Fibroblast of lung (primary cell): ENCODE measurements at regions not wholly inside any gene's neighbourhood (a gene's known extent, or its start where the extent isn't known, plus 50 kb on each side); places are given as distances from the start of the nearest gene placed in this dataset.

Experiments
- DNase-seq, 2 donors: peaks; one replicate each; pipeline versions ENCODE4 v3.0.0 to v3.0.0-alpha.2; 2010; ENCODE audit warnings: low read depth in 2 of 2
- H2AFZ ChIP-seq: 2 replicates; pipeline ENCODE4 v1.5.1; 2012; ENCODE audit warnings: low read length, control low read depth, inconsistent platforms
- H3K27ac ChIP-seq: 2 replicates; pipeline ENCODE4 v1.5.1; 2011; ENCODE audit warnings: low read length, control low read depth; ENCODE audit not compliant: insufficient read depth
- H3K27me3 ChIP-seq: 2 replicates; pipeline ENCODE4 v1.5.1; 2011; ENCODE audit warnings: mild to moderate bottlenecking, low read length; ENCODE audit not compliant: control insufficient read depth, insufficient read depth
- H3K36me3 ChIP-seq: 2 replicates; pipeline ENCODE4 v1.5.1; 2011; ENCODE audit warnings: low read length; ENCODE audit not compliant: control insufficient read depth, insufficient read depth
- H3K4me1 ChIP-seq: 2 replicates; pipeline ENCODE4 v1.5.1; 2011; ENCODE audit warnings: low read length; ENCODE audit not compliant: control insufficient read depth, insufficient read depth; ENCODE audit errors: extremely low read depth
- H3K4me2 ChIP-seq: 2 replicates; pipeline ENCODE4 v1.5.1; 2011; ENCODE audit warnings: low read length, control low read depth; ENCODE audit not compliant: insufficient read depth; ENCODE audit errors: extremely low read depth
- H3K4me3 ChIP-seq, 4 experiments: fragments of 200-600 bp in 1 of 4; sonication (generic) in 1 of 4; replicated peaks in 1 of 4; 2 replicates each; pipeline ENCODE4 v1.5.1; 2011 to 2016; ENCODE audit warnings: low read length in 4 of 4, low read depth in 3 of 4, mild to moderate bottlenecking in 3 of 4, control low read depth in 2 of 4, inconsistent platforms in 1 of 4, mixed read lengths in 1 of 4; ENCODE audit not compliant: insufficient read depth in 1 of 4; ENCODE audit errors: control extremely low read depth in 1 of 4
- H3K79me2 ChIP-seq: 2 replicates; pipeline ENCODE4 v1.5.1; 2012; ENCODE audit warnings: mild to moderate bottlenecking, low read length, inconsistent platforms; ENCODE audit not compliant: control insufficient read depth, insufficient read depth
- H3K9ac ChIP-seq: 2 replicates; pipeline ENCODE4 v1.5.1; 2011; ENCODE audit warnings: mild to moderate bottlenecking, low read length, control low read depth; ENCODE audit not compliant: insufficient read depth
- H3K9me3 ChIP-seq: 2 replicates; pipeline ENCODE4 v1.5.1; 2012; ENCODE audit warnings: low read depth, low read length; ENCODE audit not compliant: control insufficient read depth, insufficient read depth
- H4K20me1 ChIP-seq: 2 replicates; pipeline ENCODE4 v1.5.1; 2011; ENCODE audit warnings: low read length; ENCODE audit not compliant: control insufficient read depth, insufficient read depth; ENCODE audit errors: extremely low read depth
- CTCF ChIP-seq, 2 donors: IDR thresholded peaks in 1 of 2; conservative IDR thresholded peaks in 1 of 2; 1 replicate in 1 of 2; 2 replicates in 1 of 2; pipeline ENCODE4 v1.5.1; 2011 to 2012; ENCODE audit warnings: low read length in 2 of 2, control low read depth in 1 of 2, inconsistent platforms in 1 of 2, low read depth in 1 of 2, mild to moderate bottlenecking in 1 of 2
- EZH2 ChIP-seq: IDR thresholded peaks from 2 replicates; pipeline ENCODE4 v1.5.1; 2012; ENCODE audit warnings: low read length, control low read depth, mild to moderate bottlenecking; ENCODE audit errors: missing control alignments

GRCh38 chr3:140848666-140849065 is 93.0 kb upstream of the SLC25A36 start:
- Histone ChIP-seq H2AFZ (no peak overlapping the region), H4K20me1 (no peaks in the 10 kb centered on the region), H3K4me2 (no peak overlapping the region), H3K79me2 (no peaks in the 10 kb centered on the region), H3K27me3 (no peaks in the 10 kb centered on the region), H3K27ac (no peak overlapping the region), H3K36me3 (no peaks in the 10 kb centered on the region), H3K9ac (no peak overlapping the region), H3K4me1 (no peaks in the 10 kb centered on the region), H3K4me3 (no peak overlapping the region), H3K9me3 (no peaks in the 10 kb centered on the region)
- TF ChIP-seq EZH2: no peak
- no peak for TF ChIP-seq CTCF (conservative IDR thresholded peaks at IDR 0.05 in 1 of 2, IDR thresholded peaks at IDR 0.05 in 1 of 2; ENCODE audit: low read depth in 1 of 2, low read length in 2 of 2)
- no peak for DNase-seq

- H3K36me3 ChIP-seq: no peaks in the 10 kb centered on the region
- H3K4me2 ChIP-seq: no peak overlapping the region
- peak in 1 of 2 donors; percentile 39 for DNase-seq
- TF ChIP-seq EZH2 (no peak), CTCF (conservative IDR thresholded peaks at IDR 0.05 in 1 of 2, IDR thresholded peaks at IDR 0.05 in 1 of 2; ENCODE audit: low read depth in 1 of 2, low read length in 2 of 2) (no peak)
- H3K79me2 ChIP-seq: no peaks in the 10 kb centered on the region
- H3K9ac ChIP-seq: no peak overlapping the region
- no peaks in the 10 kb centered on the region for H3K4me1 ChIP-seq
- H3K9me3 ChIP-seq: no peaks in the 10 kb centered on the region
- H4K20me1 ChIP-seq: no peaks in the 10 kb centered on the region
- H3K4me3 ChIP-seq: no peak overlapping the region
- H2AFZ ChIP-seq: no peak overlapping the region
- no peak overlapping the region for H3K27ac ChIP-seq
- H3K27me3 ChIP-seq: no peaks in the 10 kb centered on the region
Measured at GRCh38 chr3:140850210-140850955, 91.3 kb upstream of the SLC25A36 start.

- H3K9ac ChIP-seq: no peak overlapping the region
- no peak overlapping the region for H3K4me2 ChIP-seq
- H3K27ac ChIP-seq: no peak overlapping the region
- H3K27me3 ChIP-seq: no peaks in the 10 kb centered on the region
- H3K9me3 ChIP-seq: no peaks in the 10 kb centered on the region
- no peak overlapping the region for H2AFZ ChIP-seq
- no peaks in the 10 kb centered on the region for H4K20me1 ChIP-seq
- H3K4me3 ChIP-seq: no peak overlapping the region
- H3K4me1 ChIP-seq: no peaks in the 10 kb centered on the region
- H3K36me3 ChIP-seq: no peaks in the 10 kb centered on the region
- no peaks in the 10 kb centered on the region for H3K79me2 ChIP-seq
- TF ChIP-seq CTCF (conservative IDR thresholded peaks at IDR 0.05 in 1 of 2, IDR thresholded peaks at IDR 0.05 in 1 of 2; ENCODE audit: low read depth in 1 of 2, low read length in 2 of 2): no peak
- TF ChIP-seq EZH2: no peak
- DNase-seq: no peak
Measured at GRCh38 chr3:140854961-140855360, 86.7 kb upstream of the SLC25A36 start.
